B cell (primary cell): ENCODE measurements at regions not wholly inside any gene's neighbourhood (a gene's known extent, or its start where the extent isn't known, plus 50 kb on each side); places are given as distances from the start of the nearest gene placed in this dataset.

Experiments used
- ATAC-seq: fragments of 200-7000 bp; cut with Tn5 transposase; one replicate; pipeline ENCODE4 v1.10.0; 2021; ENCODE audit warnings: low read depth, mild to moderate bottlenecking, moderate number of reproducible peaks, moderate library complexity
- CTCF ChIA-PET: fragments of 350-600 bp; sonication (Branson Sonifier 250); formaldehyde crosslinking; loops from one replicate; lab custom pipeline; 2021; ENCODE audit warnings: antibody characterized with exemption, inconsistent platforms; lab: Charles Lee
- POLR2A ChIA-PET: fragments of 350-600 bp; sonication (Branson Sonifier 250); formaldehyde crosslinking; loops from one replicate; lab custom pipeline; 2021; ENCODE audit warnings: antibody characterized with exemption; lab: Charles Lee
- DNase-seq: peaks from one replicate; pipeline ENCODE4 v3.0.0; 2013
- H2AFZ ChIP-seq: 2 replicates; pipeline ENCODE4 v1.6.1; 2012; ENCODE audit warnings: mild to moderate bottlenecking, low read depth, low read length; ENCODE audit not compliant: insufficient read depth, poor library complexity, severe bottlenecking
- H3K27ac ChIP-seq, 2 donors: 1 replicate in 1 of 2; 2 replicates in 1 of 2; pipeline ENCODE4 v1.5.1; 2012 to 2013; ENCODE audit warnings: low read length in 2 of 2, mild to moderate bottlenecking in 2 of 2, moderate library complexity in 1 of 2
- H3K27me3 ChIP-seq, 4 experiments: fragments of 200-600 bp in 1 of 4; sonication (generic) in 1 of 4; replicated peaks in 1 of 4; 1 replicate in 2 of 4; 2 replicates in 2 of 4; pipeline versions ENCODE4 v1.6.1 to v1.7.0; 2013 to 2016; ENCODE audit warnings: low read length in 3 of 4, mild to moderate bottlenecking in 2 of 4, mixed read lengths in 1 of 4, moderate library complexity in 1 of 4; ENCODE audit not compliant: insufficient read depth in 4 of 4, control insufficient read depth in 3 of 4; ENCODE audit errors: control extremely low read depth in 1 of 4
- H3K36me3 ChIP-seq, 2 experiments: replicated peaks in 1 of 2; 1 replicate in 1 of 2; 2 replicates in 1 of 2; pipeline versions ENCODE4 v1.6.1 to v1.7.1; 2013; ENCODE audit warnings: low read length in 1 of 2; ENCODE audit not compliant: insufficient read depth in 2 of 2, control insufficient read depth in 1 of 2; ENCODE audit errors: control extremely low read depth in 1 of 2, extremely low read depth in 1 of 2
- H3K4me1 ChIP-seq, 2 donors: fragments of 200-600 bp in 1 of 2; sonication (generic) in 1 of 2; 1 replicate in 1 of 2; 2 replicates in 1 of 2; pipeline versions ENCODE4 v1.5.1 to v1.6.1; 2013 to 2017; ENCODE audit warnings: low read length in 2 of 2; ENCODE audit not compliant: control insufficient read depth in 2 of 2, insufficient read depth in 2 of 2
- H3K4me2 ChIP-seq: replicated peaks from 2 replicates; pipeline ENCODE3; 2012; ENCODE audit warnings: mild to moderate bottlenecking, low read depth, low read length; ENCODE audit not compliant: poor library complexity, severe bottlenecking
- H3K4me3 ChIP-seq, 5 experiments: fragments of 200-600 bp in 1 of 5; sonication (generic) in 1 of 5; 1 replicate in 3 of 5; 2 replicates in 2 of 5; pipeline versions ENCODE4 v1.5.1 to v1.7.0; 2011 to 2016; ENCODE audit warnings: low read length in 4 of 5, mild to moderate bottlenecking in 4 of 5, low read depth in 2 of 5, control low read depth in 1 of 5, moderate library complexity in 1 of 5; ENCODE audit not compliant: insufficient read depth in 1 of 5; ENCODE audit errors: control extremely low read depth in 1 of 5, extremely low read depth in 1 of 5
- H3K79me2 ChIP-seq: fragments of 200-600 bp; sonication (generic); one replicate; pipeline ENCODE4 v1.6.0; 2016; ENCODE audit warnings: low read length; ENCODE audit not compliant: control insufficient read depth, insufficient read depth
- H3K9ac ChIP-seq: fragments of 200-600 bp; sonication (generic); 2 replicates; pipeline ENCODE4 v1.6.1; 2017; ENCODE audit warnings: mild to moderate bottlenecking, low read length, moderate library complexity
- H3K9me3 ChIP-seq, 3 donors: one replicate each; pipeline versions ENCODE4 v1.6.1 to v1.7.1; 2013; ENCODE audit warnings: low read length in 2 of 3; ENCODE audit not compliant: control insufficient read depth in 2 of 3, insufficient read depth in 1 of 3; ENCODE audit errors: control extremely low read depth in 1 of 3
- H4K20me1 ChIP-seq: 2 replicates; pipeline ENCODE4 v1.6.0; 2012; ENCODE audit warnings: mild to moderate bottlenecking, low read length; ENCODE audit not compliant: insufficient read depth, control insufficient read depth, poor library complexity, severe bottlenecking
- H3K27ac Mint-ChIP-seq: one replicate; pipeline ENCODE4 v1.8.0; 2021; ENCODE audit warnings: mixed read lengths
- H3K27me3 Mint-ChIP-seq: one replicate; pipeline ENCODE4 v1.8.0; 2021; ENCODE audit warnings: mixed read lengths
- H3K4me1 Mint-ChIP-seq: one replicate; pipeline ENCODE4 v1.8.0; 2021; ENCODE audit warnings: mixed read lengths
- H3K4me3 Mint-ChIP-seq: one replicate; pipeline ENCODE4 v1.8.0; 2021; ENCODE audit warnings: mixed read lengths
- H3K9me3 Mint-ChIP-seq: one replicate; pipeline ENCODE4 v1.8.0; 2022; ENCODE audit warnings: mixed read lengths; ENCODE audit not compliant: insufficient read depth
- CTCF ChIP-seq: fragments of 200-600 bp; IDR thresholded peaks from one replicate; pipeline ENCODE4 v1.8.0; 2022; ENCODE audit warnings: antibody characterized with exemption, mild to moderate bottlenecking
- EZH2 ChIP-seq: IDR thresholded peaks from 2 replicates; pipeline ENCODE4 v1.6.1; 2012; ENCODE audit warnings: borderline replicate concordance, low read depth, mild to moderate bottlenecking, moderate library complexity, low read length; ENCODE audit not compliant: insufficient read depth, poor library complexity, severe bottlenecking
- WGBS: methylation state at CpG from one replicate; pipeline ENCODE4 v1.1.5; 2013; ENCODE audit warnings: missing lambda C conversion rate; ENCODE audit not compliant: insufficient coverage; 5-methylcytosine and 5-hydroxymethylcytosine counted together
- intact Hi-C: fragments of 100-400 bp; cut with micrococcal nuclease; formaldehyde crosslinking; loops from one replicate; pipeline ENCODE4 v1.10.0; 2022

- Histone ChIP-seq H3K9ac (no peak overlapping the region), H4K20me1 (no peaks in the 10 kb centered on the region), H3K36me3 (no peaks in the 10 kb centered on the region), H3K27me3 (peaks cover 0 to 7% (median 0%) of the 10 kb centered on the region in 4 experiments), H3K4me3 (no peak overlapping the region), H3K4me1 (no peaks in the 10 kb centered on the region), H3K79me2 (no peaks in the 10 kb centered on the region), H2AFZ (no peak overlapping the region), H3K27ac (no peak overlapping the region), H3K4me2 (no peak overlapping the region), H3K9me3 (no peaks in the 10 kb centered on the region)
- Mint-ChIP-seq H3K27me3 (peaks cover 8% of the 10 kb centered on the region), H3K27ac (no peak overlapping the region), H3K4me3 (no peak overlapping the region), H3K9me3 (peaks cover 5% of the 10 kb centered on the region), H3K4me1 (no peaks in the 10 kb centered on the region)
- ChIA-PET CTCF (no interaction called here), POLR2A (no interaction called here)
- no peak for ATAC-seq
- WGBS: 80% methylated on average over 1 of the region's 2 CpGs
- TF ChIP-seq CTCF (no peak), EZH2 (no peak)
- DNase-seq: no peak
- intact Hi-C loops: no loop called here
Measured at GRCh38 chr20:22305381-22305780, 279.0 kb downstream of the FOXA2 start.

- Histone ChIP-seq H4K20me1 (no peaks in the 10 kb centered on the region), H3K36me3 (no peaks in the 10 kb centered on the region), H3K9ac (no peak overlapping the region), H3K4me3 (no peak overlapping the region), H3K27ac (no peak overlapping the region), H3K9me3 (no peaks in the 10 kb centered on the region), H3K79me2 (no peaks in the 10 kb centered on the region), H3K4me2 (no peak overlapping the region), H3K27me3 (peaks cover 0 to 2% (median 0%) of the 10 kb centered on the region in 4 experiments), H2AFZ (no peak overlapping the region), H3K4me1 (no peaks in the 10 kb centered on the region)
- CTCF ChIA-PET: no interaction called here
- Mint-ChIP-seq H3K4me1 (no peaks in the 10 kb centered on the region), H3K27ac (no peak overlapping the region), H3K4me3 (no peak overlapping the region), H3K27me3 (peaks cover 8% of the 10 kb centered on the region), H3K9me3 (peaks cover 5% of the 10 kb centered on the region)
- ATAC-seq (no peak), DNase-seq (no peak)
- intact Hi-C loops: no loop called here
- WGBS: 86% methylated on average over 1 of the region's 3 CpGs
- TF ChIP-seq CTCF: no peak
- TF ChIP-seq EZH2: no peak
- POLR2A ChIA-PET: no interaction called here
Measured at GRCh38 chr20:22303523-22303922, 280.8 kb downstream of the FOXA2 start.
